Kidney (tissue), 13 donors: ENCODE measurements at regions not wholly inside any gene's neighbourhood (a gene's known extent, or its start where the extent isn't known, plus 50 kb on each side); places are given as distances from the start of the nearest gene placed in this dataset.

Experiments used
- DNase-seq, 5 donors: peaks; one replicate each; pipeline ENCODE4 v3.0.0-alpha.2; 2013 to 2020
- FAIRE-seq: peaks from 2 replicates; lab custom pipeline; 2012; peaks lifted over from hg19 to GRCh38; lab: Jason Lieb, UNC
- H3K27ac ChIP-seq, 2 donors: one replicate each; pipeline ENCODE4 v1.7.0; 2013; ENCODE audit warnings: low read depth in 2 of 2, low read length in 2 of 2, inconsistent platforms in 1 of 2
- H3K27me3 ChIP-seq: one replicate; pipeline ENCODE4 v1.7.1; 2013; ENCODE audit warnings: low read length, inconsistent platforms; ENCODE audit not compliant: control insufficient read depth, insufficient read depth
- H3K36me3 ChIP-seq, 3 donors: one replicate each; pipeline versions ENCODE4 v1.7.0 to v1.7.1; 2013; ENCODE audit warnings: low read length in 3 of 3, control low read depth in 1 of 3, inconsistent platforms in 1 of 3; ENCODE audit not compliant: insufficient read depth in 3 of 3, control insufficient read depth in 2 of 3
- H3K4me1 ChIP-seq, 3 donors: one replicate each; pipeline versions ENCODE4 v1.7.0 to v1.7.1; 2013; ENCODE audit warnings: low read length in 3 of 3, inconsistent platforms in 1 of 3, low read depth in 1 of 3; ENCODE audit not compliant: control insufficient read depth in 2 of 3, insufficient read depth in 2 of 3
- H3K4me3 ChIP-seq, 3 donors: one replicate each; pipeline versions ENCODE4 v1.7.0 to v1.8.1; 2013; ENCODE audit warnings: low read length in 3 of 3, control low read depth in 1 of 3, inconsistent platforms in 1 of 3
- H3K9ac ChIP-seq, 3 donors: one replicate each; pipeline versions ENCODE4 v1.7.0 to v1.7.1; 2013; ENCODE audit warnings: low read length in 3 of 3, control low read depth in 1 of 3, inconsistent platforms in 1 of 3
- H3K9me3 ChIP-seq, 3 donors: one replicate each; pipeline versions ENCODE4 v1.7.0 to v1.7.1; 2013; ENCODE audit warnings: low read length in 3 of 3, control low read depth in 1 of 3, inconsistent platforms in 1 of 3; ENCODE audit not compliant: control insufficient read depth in 2 of 3, insufficient read depth in 1 of 3
- CTCF ChIP-seq: IDR thresholded peaks from 3 replicates; pipeline ENCODE4 v1.5.1; 2012; ENCODE audit warnings: mild to moderate bottlenecking, moderate library complexity, borderline replicate concordance; ENCODE audit not compliant: insufficient read depth; ENCODE audit errors: extremely low read depth
- intact Hi-C: fragments of 100-400 bp; cut with DNase I; formaldehyde crosslinking; loops from one replicate; pipeline ENCODE4 v1.11.1; 2022
- donor health status: control.
- donor health status: control.
- donor health status: control.
- donor health status: control.
- donor health status: control.
- donor health status: DM: yes; HTN: yes; CAD: no.
- donor health status: Normal renal cell carcinoma (clear cell type).

- FAIRE-seq, result no peak
- no peaks in the 10 kb centered on the region for H3K4me1 ChIP-seq
- no peak for TF ChIP-seq CTCF
- peak in 1 of 5 donors; percentile 26 for DNase-seq
- H3K36me3 ChIP-seq, result no peaks in the 10 kb centered on the region
- H3K27ac ChIP-seq, result no peak overlapping the region
- no peak overlapping the region for H3K4me3 ChIP-seq
- no peaks in the 10 kb centered on the region for H3K27me3 ChIP-seq
- intact Hi-C loops, result no loop called here
- H3K9ac ChIP-seq, result no peak overlapping the region
- no peaks in the 10 kb centered on the region for H3K9me3 ChIP-seq
These were observed 237.1 kb upstream of the PROK2 start for GRCh38 chr3:72022027-72022426.

- H3K4me3 ChIP-seq, result no peak overlapping the region
- DNase-seq (no peak), FAIRE-seq (no peak)
- intact Hi-C loops, result no loop called here
- no peaks in the 10 kb centered on the region for H3K36me3 ChIP-seq
- no peaks in the 10 kb centered on the region for H3K27me3 ChIP-seq
- H3K4me1 ChIP-seq, result no peaks in the 10 kb centered on the region
- no peak for TF ChIP-seq CTCF
- H3K9me3 ChIP-seq, result no peaks in the 10 kb centered on the region
- no peak overlapping the region for H3K9ac ChIP-seq
- no peak overlapping the region for H3K27ac ChIP-seq
These were observed 236.6 kb upstream of the PROK2 start for GRCh38 chr3:72021531-72021930.

- FAIRE-seq (no peak), DNase-seq (no peak)
- H3K9me3 ChIP-seq, result no peaks in the 10 kb centered on the region
- TF ChIP-seq CTCF, result no peak
- no peak overlapping the region for H3K9ac ChIP-seq
- no peaks in the 10 kb centered on the region for H3K36me3 ChIP-seq
- H3K27me3 ChIP-seq, result no peaks in the 10 kb centered on the region
- H3K4me3 ChIP-seq, result no peak overlapping the region
- H3K4me1 ChIP-seq, result no peaks in the 10 kb centered on the region
- intact Hi-C loops, result no loop called here
- no peak overlapping the region for H3K27ac ChIP-seq
These were observed 233.5 kb upstream of the PROK2 start for GRCh38 chr3:72018343-72018984.

GRCh38 chr3:72017935-72018334 lies 233.0 kb upstream of the PROK2 start:
- Histone ChIP-seq H3K36me3 (no peaks in the 10 kb centered on the region), H3K27me3 (no peaks in the 10 kb centered on the region), H3K27ac (no peak overlapping the region), H3K4me3 (no peak overlapping the region), H3K9me3 (no peaks in the 10 kb centered on the region), H3K9ac (no peak overlapping the region), H3K4me1 (no peaks in the 10 kb centered on the region)
- intact Hi-C loops, result no loop called here
- DNase-seq (peak in 2 of 5 donors; percentile 43 to 67), FAIRE-seq (no peak)
- TF ChIP-seq CTCF, result no peak
